H9 (cell line): ENCODE measurements at regions not wholly inside any gene's neighbourhood (a gene's known extent, or its start where the extent isn't known, plus 50 kb on each side); places are given as distances from the start of the nearest gene placed in this dataset.

Source experiments
- DNase-seq: peaks from one replicate; pipeline ENCODE4 v3.0.0-alpha.2; 2017
- H2AFZ ChIP-seq: one replicate; pipeline ENCODE4 v1.6.1; 2013; ENCODE audit warnings: mild to moderate bottlenecking, low read length, control low read depth, moderate library complexity
- H2AK5ac ChIP-seq: 2 replicates; pipeline ENCODE4 v1.6.1; 2013; ENCODE audit warnings: low read length, control low read depth, mixed read lengths; ENCODE audit not compliant: insufficient read length
- H2BK120ac ChIP-seq: one replicate; pipeline ENCODE4 v1.6.1; 2013; ENCODE audit warnings: low read depth, mild to moderate bottlenecking, low read length, control low read depth, inconsistent platforms; ENCODE audit not compliant: poor library complexity, severe bottlenecking
- H2BK12ac ChIP-seq: 2 replicates; pipeline ENCODE4 v1.6.1; 2013; ENCODE audit warnings: low read length, control low read depth, mixed read lengths, low read depth; ENCODE audit not compliant: insufficient read length
- H2BK15ac ChIP-seq: 2 replicates; pipeline ENCODE4 v1.6.1; 2013; ENCODE audit warnings: low read depth, low read length, control low read depth
- H2BK20ac ChIP-seq: one replicate; pipeline ENCODE4 v1.6.1; 2013; ENCODE audit warnings: low read depth, mild to moderate bottlenecking, low read length, control low read depth, inconsistent platforms; ENCODE audit not compliant: poor library complexity, severe bottlenecking
- H2BK5ac ChIP-seq: 2 replicates; pipeline ENCODE4 v1.6.1; 2013; ENCODE audit warnings: low read length, control low read depth, mixed read lengths; ENCODE audit not compliant: insufficient read length
- H3K14ac ChIP-seq: 2 replicates; pipeline ENCODE4 v1.6.1; 2013; ENCODE audit warnings: low read length, control low read depth; ENCODE audit not compliant: insufficient read depth
- H3K18ac ChIP-seq: 2 replicates; pipeline ENCODE4 v1.6.1; 2013; ENCODE audit warnings: low read depth, mild to moderate bottlenecking, mixed read lengths, low read length, control low read depth; ENCODE audit not compliant: insufficient read length
- H3K23ac ChIP-seq: 2 replicates; pipeline ENCODE4 v1.6.1; 2013; ENCODE audit warnings: low read length, control low read depth, mixed read lengths, low read depth; ENCODE audit not compliant: insufficient read length
- H3K23me2 ChIP-seq: 2 replicates; pipeline ENCODE4 v1.6.1; 2013; ENCODE audit warnings: low read depth, mild to moderate bottlenecking, mixed read lengths, low read length, control low read depth; ENCODE audit not compliant: insufficient read length, poor library complexity, severe bottlenecking
- H3K27ac ChIP-seq: 2 replicates; pipeline ENCODE4 v1.5.1; 2013; ENCODE audit warnings: low read length, control low read depth, mixed read lengths, low read depth; ENCODE audit not compliant: insufficient read length
- H3K27me3 ChIP-seq: 2 replicates; pipeline ENCODE4 v1.6.1; 2013; ENCODE audit warnings: low read length, control low read depth, inconsistent platforms; ENCODE audit not compliant: insufficient read depth
- H3K4ac ChIP-seq: 2 replicates; pipeline ENCODE4 v1.6.1; 2013; ENCODE audit warnings: low read depth, mild to moderate bottlenecking, control low read depth, inconsistent platforms, low read length, moderate library complexity
- H3K4me1 ChIP-seq: 2 replicates; pipeline ENCODE4 v1.6.1; 2013; ENCODE audit warnings: low read length, control low read depth, inconsistent platforms; ENCODE audit not compliant: insufficient read depth
- H3K4me2 ChIP-seq: 2 replicates; pipeline ENCODE4 v1.6.1; 2013; ENCODE audit warnings: low read length, control low read depth, mixed read lengths; ENCODE audit not compliant: insufficient read length, insufficient read depth
- H3K56ac ChIP-seq: 2 replicates; pipeline ENCODE4 v1.6.1; 2013; ENCODE audit warnings: low read depth, mild to moderate bottlenecking, mixed read lengths, low read length, control low read depth; ENCODE audit not compliant: insufficient read length
- H3K79me1 ChIP-seq: 2 replicates; pipeline ENCODE4 v1.6.1; 2013; ENCODE audit warnings: low read depth, mild to moderate bottlenecking, moderate library complexity, low read length, control low read depth, inconsistent platforms; ENCODE audit not compliant: insufficient read depth, poor library complexity, severe bottlenecking
- H3K79me2 ChIP-seq: 2 replicates; pipeline ENCODE4 v1.6.1; 2013; ENCODE audit warnings: low read length, control low read depth, inconsistent platforms; ENCODE audit not compliant: insufficient read depth
- H3K9ac ChIP-seq: 2 replicates; pipeline ENCODE4 v1.6.1; 2013; ENCODE audit warnings: low read length, control low read depth, mixed read lengths; ENCODE audit not compliant: insufficient read length; ENCODE audit errors: extremely low read depth
- H3K9me3 ChIP-seq: one replicate; pipeline ENCODE4 v1.6.1; 2013; ENCODE audit warnings: low read depth, low read length, inconsistent platforms; ENCODE audit not compliant: control insufficient read depth
- H3T11ph ChIP-seq: one replicate; pipeline ENCODE4 v1.6.1; 2013; ENCODE audit warnings: mild to moderate bottlenecking, low read length, control low read depth, inconsistent platforms
- H4K20me1 ChIP-seq: one replicate; pipeline ENCODE4 v1.6.1; 2013; ENCODE audit not compliant: control insufficient read depth, insufficient read length, insufficient read depth
- H4K5ac ChIP-seq: 2 replicates; pipeline ENCODE4 v1.6.1; 2013; ENCODE audit warnings: low read depth, mild to moderate bottlenecking, mixed read lengths, low read length, control low read depth; ENCODE audit not compliant: insufficient read length
- H4K8ac ChIP-seq: replicated peaks from 2 replicates; pipeline ENCODE4 v1.6.1; 2013; ENCODE audit warnings: low read length, control low read depth, mixed read lengths, low read depth; ENCODE audit not compliant: insufficient read length
- H4K91ac ChIP-seq: 2 replicates; pipeline ENCODE4 v1.6.1; 2013; ENCODE audit warnings: low read depth, mild to moderate bottlenecking, moderate library complexity, mixed read lengths, low read length, control low read depth; ENCODE audit not compliant: insufficient read length
- H3K27ac Mint-ChIP-seq, 3 experiments: 2 replicates in 2 of 3; 3 replicates in 1 of 3; pipeline ENCODE4 v1.8.0; 2020 to 2021; ENCODE audit warnings: mixed read lengths in 3 of 3, mild to moderate bottlenecking in 1 of 3, moderate library complexity in 1 of 3
- H3K27me3 Mint-ChIP-seq: 2 replicates; pipeline ENCODE4 v1.8.0; 2021; ENCODE audit warnings: low read depth, mild to moderate bottlenecking, moderate library complexity, mixed read lengths
- H3K36me3 Mint-ChIP-seq, 3 experiments: 2 replicates in 2 of 3; 3 replicates in 1 of 3; pipeline ENCODE4 v1.8.0; 2020 to 2021; ENCODE audit warnings: low read depth in 3 of 3, mixed read lengths in 3 of 3; ENCODE audit not compliant: insufficient read depth in 1 of 3
- H3K4me1 Mint-ChIP-seq, 2 experiments: 2 replicates each; pipeline ENCODE4 v1.8.0; 2020; ENCODE audit warnings: mixed read lengths in 2 of 2
- H3K4me3 Mint-ChIP-seq, 2 experiments: 2 replicates in 1 of 2; 3 replicates in 1 of 2; pipeline ENCODE4 v1.8.0; 2020 to 2021; ENCODE audit warnings: mild to moderate bottlenecking in 2 of 2, mixed read lengths in 2 of 2, moderate library complexity in 1 of 2
- H3K9me3 Mint-ChIP-seq, 2 experiments: 2 replicates in 1 of 2; 3 replicates in 1 of 2; pipeline ENCODE4 v1.8.0; 2020; ENCODE audit warnings: mild to moderate bottlenecking in 2 of 2, mixed read lengths in 2 of 2, moderate library complexity in 1 of 2
- CTCF ChIP-seq: fragments of 200-600 bp; sonication (generic); conservative IDR thresholded peaks from 3 replicates; pipeline ENCODE4 v1.8.0; 2021; ENCODE audit warnings: antibody characterized with exemption, mild to moderate bottlenecking

- no peak overlapping the region for H2BK5ac ChIP-seq
- H3K27ac ChIP-seq = no peak overlapping the region
- H3K9me3 ChIP-seq = no peaks in the 10 kb centered on the region
- Mint-ChIP-seq H3K36me3 (no peaks in the 10 kb centered on the region), H3K4me3 (no peak overlapping the region), H3K27me3 (no peaks in the 10 kb centered on the region), H3K9me3 (peaks cover 0 to 2% of the 10 kb centered on the region in 2 experiments; a peak in 1 of 5 replicates), H3K4me1 (peaks cover 6 to 7% of the 10 kb centered on the region in 2 experiments; a peak in 3 of 4 replicates), H3K27ac (no peak overlapping the region)
- no peak overlapping the region for H2AFZ ChIP-seq
- no peaks in the 10 kb centered on the region for H4K20me1 ChIP-seq
- H2BK12ac ChIP-seq = no peak overlapping the region
- H3K4ac ChIP-seq = no peak overlapping the region
- H3K4me1 ChIP-seq = no peaks in the 10 kb centered on the region
- H3K14ac ChIP-seq = no peak overlapping the region
- H3K79me2 ChIP-seq = no peaks in the 10 kb centered on the region
- H3K18ac ChIP-seq = no peak overlapping the region
- no peak for TF ChIP-seq CTCF
- no peak overlapping the region for H2AK5ac ChIP-seq
- H3K79me1 ChIP-seq = no peaks in the 10 kb centered on the region
- no peaks in the 10 kb centered on the region for H3K27me3 ChIP-seq
- no peak overlapping the region for H4K91ac ChIP-seq
- no peak overlapping the region for H3K9ac ChIP-seq
- H3K56ac ChIP-seq = no peak overlapping the region
- H3T11ph ChIP-seq = no peak overlapping the region
- no peak overlapping the region for H4K5ac ChIP-seq
- no peak overlapping the region for H2BK15ac ChIP-seq
- no peak overlapping the region for H2BK20ac ChIP-seq
- H3K23ac ChIP-seq = no peak overlapping the region
- H3K23me2 ChIP-seq = no peaks in the 10 kb centered on the region
- H3K4me2 ChIP-seq = no peak overlapping the region
- no peak for DNase-seq
- H2BK120ac ChIP-seq = no peak overlapping the region
- H4K8ac ChIP-seq = no peak overlapping the region
Observed at GRCh38 chr14:46573498-46573897, 78.1 kb downstream of the RPL10L start.
